IPS-20b (cell line): ENCODE measurements at regions not wholly inside any gene's neighbourhood (a gene's known extent, or its start where the extent isn't known, plus 50 kb on each side); places are given as distances from the start of the nearest gene placed in this dataset.

ENCODE experiments used
- H3K27ac ChIP-seq: one replicate; pipeline ENCODE4 v1.5.1; 2013; ENCODE audit warnings: low read length
- H3K27me3 ChIP-seq: 2 replicates; pipeline ENCODE4 v1.6.1; 2013; ENCODE audit warnings: mild to moderate bottlenecking, low read length, inconsistent platforms; ENCODE audit not compliant: insufficient read depth
- H3K36me3 ChIP-seq: 2 replicates; pipeline ENCODE4 v1.6.1; 2013; ENCODE audit warnings: low read depth, mild to moderate bottlenecking, inconsistent platforms, low read length, moderate library complexity; ENCODE audit not compliant: insufficient read depth
- H3K4me1 ChIP-seq: 2 replicates; pipeline ENCODE4 v1.6.1; 2013; ENCODE audit warnings: mild to moderate bottlenecking, control low read depth, inconsistent platforms, low read length, moderate library complexity; ENCODE audit not compliant: insufficient read depth
- H3K4me3 ChIP-seq: 2 replicates; pipeline ENCODE4 v1.5.1; 2013; ENCODE audit warnings: mild to moderate bottlenecking, low read length, inconsistent platforms
- H3K9ac ChIP-seq: 2 replicates; pipeline ENCODE4 v1.6.1; 2013; ENCODE audit warnings: low read depth, mild to moderate bottlenecking, inconsistent platforms, low read length, moderate library complexity
- H3K9me3 ChIP-seq: 2 replicates; pipeline ENCODE4 v1.6.1; 2013; ENCODE audit warnings: mild to moderate bottlenecking, low read depth, low read length, inconsistent platforms; ENCODE audit not compliant: insufficient read depth

DNA sequence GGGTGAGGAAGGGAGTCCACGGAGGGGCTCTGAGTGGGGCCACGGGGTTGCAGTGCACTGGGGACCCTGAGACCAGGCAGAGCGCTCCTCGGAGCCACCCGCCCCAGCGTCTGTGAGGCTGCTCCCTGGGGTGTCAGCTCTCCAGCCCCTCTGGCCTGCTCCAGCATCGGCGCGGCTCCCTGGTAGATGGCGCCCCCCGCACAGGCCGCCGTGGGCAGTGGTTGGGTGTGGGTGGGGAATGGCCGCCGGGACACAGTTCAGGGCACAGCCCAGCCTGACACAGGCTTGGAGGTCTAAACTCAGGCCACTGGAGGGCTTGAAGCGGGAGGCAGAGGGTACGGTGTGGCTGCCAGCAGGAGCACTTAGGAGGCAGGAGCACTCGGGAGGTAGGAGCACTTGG lies 222.6 kb upstream of the PPP2R2D start:
- Histone ChIP-seq H3K9ac (peak overlapping the region; percentile 62; the same call in 1 of the 2 replicates), H3K4me1 (peaks cover 13% of the 10 kb centered on the region), H3K36me3 (no peaks in the 10 kb centered on the region), H3K27ac (no peak overlapping the region), H3K27me3 (peaks cover 27% of the 10 kb centered on the region), H3K4me3 (no peak overlapping the region), H3K9me3 (no peaks in the 10 kb centered on the region)

DNA sequence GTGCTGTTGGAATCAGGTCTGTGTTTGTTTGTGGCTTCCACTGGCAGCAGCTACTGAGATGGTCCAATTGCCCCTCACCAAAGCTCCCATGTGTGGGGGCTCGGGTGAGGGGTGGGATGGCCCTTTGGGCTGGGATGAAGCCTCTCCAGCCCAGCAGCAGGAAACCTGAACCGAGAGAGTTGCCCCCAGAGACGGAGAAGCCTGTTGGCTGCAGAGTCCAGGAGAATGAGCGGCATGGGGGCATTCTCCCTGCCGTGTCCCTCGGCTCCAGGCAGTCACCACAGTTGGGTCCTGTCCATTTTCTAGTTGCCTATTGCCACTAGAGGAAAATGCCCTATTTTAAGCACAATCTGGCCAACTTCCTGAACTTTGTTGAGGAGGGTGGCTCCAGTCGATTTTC lies 222.2 kb upstream of the PPP2R2D start:
- Histone ChIP-seq H3K4me3 (no peak overlapping the region), H3K9me3 (no peaks in the 10 kb centered on the region), H3K27me3 (peaks cover 27% of the 10 kb centered on the region), H3K9ac (no peak overlapping the region), H3K36me3 (no peaks in the 10 kb centered on the region), H3K4me1 (peaks cover 13% of the 10 kb centered on the region), H3K27ac (no peak overlapping the region)

DNA sequence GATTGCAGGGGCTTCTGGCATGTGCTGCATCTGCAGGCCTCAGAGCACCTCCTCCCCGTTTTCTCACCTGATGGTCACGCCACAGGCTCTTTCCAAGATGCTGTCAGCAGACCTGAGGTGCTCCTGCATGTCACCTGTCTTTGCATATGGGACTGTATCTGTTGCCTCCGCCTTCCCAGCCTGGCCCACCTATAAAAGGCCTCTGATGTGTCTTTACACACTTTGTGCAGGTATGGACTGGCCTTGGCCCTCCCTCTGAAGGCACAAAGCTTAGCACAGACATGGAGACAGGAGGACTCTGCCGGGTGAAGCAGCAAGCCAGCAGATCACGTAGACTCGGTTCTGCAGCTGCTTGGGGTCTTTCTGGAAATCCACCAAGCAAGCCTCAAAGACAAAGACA lies 220.9 kb upstream of the PPP2R2D start:
- no peaks in the 10 kb centered on the region for H3K9me3 ChIP-seq

DNA sequence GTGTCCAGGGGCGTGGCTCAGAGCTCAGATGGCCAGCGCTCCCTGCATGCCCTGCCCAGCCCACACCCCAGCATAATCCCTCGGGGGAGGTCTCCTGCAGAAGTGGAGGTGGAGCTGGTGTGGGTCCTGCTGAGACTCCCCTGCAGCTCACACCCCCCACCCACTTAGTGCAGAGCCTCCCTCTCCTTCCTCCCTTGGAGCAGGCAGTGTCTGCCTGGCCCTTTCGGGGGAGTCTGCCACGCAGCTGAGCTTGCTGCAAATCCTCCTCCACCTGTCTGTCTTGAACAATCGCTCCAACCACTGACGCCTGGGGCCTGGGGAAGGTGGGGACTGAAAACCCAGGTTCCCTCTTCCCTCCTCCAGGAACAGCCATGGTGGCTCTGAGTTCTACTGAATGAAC lies 219.7 kb upstream of the PPP2R2D start:
- Histone ChIP-seq H3K36me3 (no peaks in the 10 kb centered on the region), H3K27ac (no peak overlapping the region), H3K9ac (no peak overlapping the region), H3K27me3 (peaks cover 15% of the 10 kb centered on the region; the same call in 1 of the 2 replicates), H3K4me1 (peaks cover 11% of the 10 kb centered on the region), H3K9me3 (no peaks in the 10 kb centered on the region), H3K4me3 (no peak overlapping the region)

More for the DNA sequence above, 220.9 kb upstream of the PPP2R2D start:
- peaks cover 26% of the 10 kb centered on the region for H3K27me3 ChIP-seq
- H3K27ac ChIP-seq, result no peak overlapping the region
- no peaks in the 10 kb centered on the region for H3K36me3 ChIP-seq
- H3K9ac ChIP-seq, result no peak overlapping the region
- H3K4me3 ChIP-seq, result no peak overlapping the region
- peaks cover 13% of the 10 kb centered on the region for H3K4me1 ChIP-seq

DNA sequence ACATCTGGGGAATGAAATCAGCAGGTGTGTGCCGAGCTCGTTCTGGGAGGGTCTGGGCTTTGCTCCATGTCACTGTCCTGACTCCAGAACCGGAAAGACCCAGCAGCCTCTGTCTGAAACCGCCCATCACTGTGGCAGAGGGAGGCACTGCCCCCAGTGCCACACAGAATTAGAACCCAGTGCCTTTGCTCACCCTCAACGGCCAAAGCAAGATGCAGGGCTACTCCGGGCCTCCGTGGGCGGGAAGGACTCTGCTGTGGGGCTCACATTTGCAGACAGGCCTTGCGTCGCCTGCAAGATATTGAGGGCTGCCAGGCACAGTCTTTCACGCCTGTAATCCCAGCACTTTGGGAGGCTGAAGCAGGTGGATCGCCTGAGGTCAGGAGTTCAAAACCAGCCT lies 219.2 kb upstream of the PPP2R2D start:
- H3K27me3 ChIP-seq, result peaks cover 11% of the 10 kb centered on the region; the same call in 1 of the 2 replicates
- peaks cover 9% of the 10 kb centered on the region; the same call in 1 of the 2 replicates for H3K4me1 ChIP-seq

DNA sequence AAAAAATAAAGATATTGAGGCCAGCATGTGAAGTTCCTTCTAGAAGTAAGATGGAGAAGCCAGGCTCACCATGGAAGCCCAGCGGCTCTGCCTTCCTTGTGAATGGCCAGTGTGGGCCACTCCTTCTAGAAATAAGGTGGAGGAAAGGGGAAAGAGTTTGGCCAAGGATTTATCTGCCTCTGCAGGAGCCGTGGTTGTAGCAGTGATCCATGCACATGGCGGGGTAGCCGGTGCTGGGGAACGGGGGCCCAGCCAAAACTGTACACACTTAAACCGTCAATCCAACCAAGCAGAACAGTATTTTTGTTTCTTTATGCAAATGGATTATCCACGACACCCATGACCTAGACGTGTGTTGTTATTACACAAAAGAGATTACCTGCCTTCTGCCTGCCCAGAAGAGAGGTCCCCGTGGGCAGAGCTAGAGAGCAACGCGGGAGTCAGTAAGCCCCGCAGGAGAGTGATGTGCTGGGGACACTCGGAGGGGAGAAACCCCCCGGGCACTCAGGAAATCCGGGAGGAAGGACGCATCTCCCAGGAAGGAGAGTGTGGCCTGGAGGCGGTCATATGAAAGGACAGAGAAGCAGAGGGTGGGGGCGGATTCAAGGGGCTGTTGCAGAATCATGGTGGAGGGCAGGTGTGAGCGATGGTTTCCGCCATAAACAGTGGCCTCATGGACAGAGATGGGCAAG lies 218.4 kb upstream of the PPP2R2D start:
- Histone ChIP-seq H3K9ac (no peak overlapping the region), H3K36me3 (no peaks in the 10 kb centered on the region), H3K27ac (no peak overlapping the region)

More for the DNA sequence above, 219.2 kb upstream of the PPP2R2D start:
- Histone ChIP-seq H3K9ac (no peak overlapping the region), H3K36me3 (no peaks in the 10 kb centered on the region), H3K9me3 (no peaks in the 10 kb centered on the region), H3K27ac (no peak overlapping the region), H3K4me3 (no peak overlapping the region)

DNA sequence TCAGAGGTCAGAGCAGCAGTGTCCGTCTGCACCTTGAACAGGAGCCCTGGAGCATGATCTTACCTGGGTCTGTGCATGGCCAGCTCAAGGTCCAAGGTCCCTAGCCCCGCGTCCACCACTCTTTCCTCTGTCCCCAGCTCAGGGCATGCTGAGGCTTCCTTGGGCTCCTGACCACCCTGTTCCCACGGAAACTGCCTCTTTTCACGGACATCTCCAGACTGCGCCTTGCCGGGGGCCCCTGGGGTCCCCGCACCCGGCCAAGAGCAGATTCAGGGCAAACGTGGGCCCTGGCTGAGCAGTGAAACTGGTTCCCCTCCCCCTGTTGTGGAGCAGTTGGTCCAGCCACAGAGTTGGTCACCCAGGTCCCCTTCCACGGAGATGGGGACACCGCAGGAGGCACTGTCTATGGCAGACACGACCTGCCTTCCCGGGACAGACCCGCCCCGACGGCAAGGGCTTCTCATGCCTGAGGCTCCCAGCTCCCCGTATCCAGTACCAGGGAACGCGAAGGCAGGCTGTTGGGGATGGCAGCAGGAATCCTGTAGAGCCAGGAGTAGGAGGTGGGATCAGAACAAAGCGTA lies 217.4 kb upstream of the PPP2R2D start:
- Histone ChIP-seq H3K27me3 (peaks cover 11% of the 10 kb centered on the region; the same call in 1 of the 2 replicates), H3K4me1 (peaks cover 13% of the 10 kb centered on the region; the same call in 1 of the 2 replicates), H3K9me3 (no peaks in the 10 kb centered on the region), H3K27ac (no peak overlapping the region), H3K36me3 (no peaks in the 10 kb centered on the region), H3K9ac (no peak overlapping the region), H3K4me3 (no peak overlapping the region)

More for the DNA sequence above, 218.4 kb upstream of the PPP2R2D start:
- peaks cover 11% of the 10 kb centered on the region; the same call in 1 of the 2 replicates for H3K27me3 ChIP-seq
- peaks cover 16% of the 10 kb centered on the region; the same call in 1 of the 2 replicates for H3K4me1 ChIP-seq
- no peaks in the 10 kb centered on the region for H3K9me3 ChIP-seq
- no peak overlapping the region for H3K4me3 ChIP-seq

DNA sequence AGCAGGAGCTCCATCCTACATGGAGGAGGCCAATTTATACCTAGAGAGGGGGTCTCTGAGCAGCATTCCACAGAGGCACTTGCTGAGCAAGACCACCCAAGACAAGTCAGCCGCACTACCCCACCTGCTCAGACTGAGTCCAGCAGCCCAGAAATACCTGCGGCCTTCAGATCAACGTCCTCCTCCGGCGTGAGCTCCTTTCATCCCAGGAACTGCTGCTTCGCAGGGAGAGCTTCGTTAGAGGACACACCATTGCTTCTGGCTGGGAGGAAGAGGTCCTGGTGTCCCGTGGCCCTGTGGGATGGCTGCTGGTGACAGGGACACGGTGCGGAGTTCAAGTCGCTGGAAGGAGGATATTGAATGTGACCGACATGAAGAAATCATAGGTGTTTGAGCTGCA lies 216.9 kb upstream of the PPP2R2D start:
- Histone ChIP-seq H3K27ac (no peak overlapping the region), H3K4me3 (no peak overlapping the region), H3K4me1 (peaks cover 13% of the 10 kb centered on the region; the same call in 1 of the 2 replicates), H3K27me3 (peaks cover 11% of the 10 kb centered on the region; the same call in 1 of the 2 replicates), H3K9ac (no peak overlapping the region), H3K36me3 (no peaks in the 10 kb centered on the region), H3K9me3 (no peaks in the 10 kb centered on the region)

DNA sequence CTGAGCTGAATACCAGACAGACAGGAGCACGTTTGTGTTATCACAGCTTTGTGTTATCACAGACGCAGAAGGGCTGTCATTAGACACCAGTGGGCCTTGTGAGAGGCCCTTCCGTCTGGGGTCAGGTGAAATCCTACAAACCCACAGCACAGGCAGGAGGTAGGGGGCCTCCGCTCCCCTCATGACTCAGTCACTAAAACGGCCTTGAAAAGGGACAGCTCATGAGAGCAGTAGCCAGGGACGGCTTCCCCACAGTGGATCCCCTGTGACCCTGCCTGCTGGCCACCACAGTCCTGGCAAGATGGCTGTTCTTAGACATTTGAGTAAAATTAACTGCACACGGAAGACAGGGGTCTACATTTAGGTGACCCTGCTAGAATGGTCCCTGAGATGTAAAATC lies 215.8 kb upstream of the PPP2R2D start:
- Histone ChIP-seq H3K4me3 (no peak overlapping the region), H3K27ac (no peak overlapping the region), H3K27me3 (peaks cover 3% of the 10 kb centered on the region; the same call in 1 of the 2 replicates), H3K4me1 (peaks cover 13% of the 10 kb centered on the region; the same call in 1 of the 2 replicates), H3K9ac (no peak overlapping the region), H3K36me3 (no peaks in the 10 kb centered on the region), H3K9me3 (no peaks in the 10 kb centered on the region)

DNA sequence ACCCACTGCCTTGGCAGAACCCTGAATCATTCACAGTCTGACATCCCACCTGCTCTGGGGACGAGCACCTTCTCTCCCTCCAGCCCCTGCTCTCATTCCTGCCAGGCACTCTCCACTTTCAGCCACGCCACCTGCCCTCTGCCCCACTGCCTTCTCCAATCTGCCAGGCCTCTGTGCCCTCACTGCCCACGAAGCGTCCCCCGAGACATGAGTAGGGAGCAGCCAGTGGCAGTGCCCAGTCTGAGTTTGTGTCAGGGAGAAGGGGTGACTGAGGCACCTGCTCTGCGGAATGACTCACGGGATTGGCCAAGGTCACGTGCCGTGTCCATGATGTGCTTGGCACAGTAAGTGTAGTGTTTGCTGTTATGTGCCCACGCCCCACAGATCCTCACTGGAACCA lies 215.2 kb upstream of the PPP2R2D start:
- no peaks in the 10 kb centered on the region for H3K9me3 ChIP-seq
- no peaks in the 10 kb centered on the region for H3K27me3 ChIP-seq
- H3K9ac ChIP-seq, result no peak overlapping the region
- H3K36me3 ChIP-seq, result no peaks in the 10 kb centered on the region
- no peak overlapping the region for H3K27ac ChIP-seq
- peaks cover 13% of the 10 kb centered on the region; the same call in 1 of the 2 replicates for H3K4me1 ChIP-seq
- no peak overlapping the region for H3K4me3 ChIP-seq

DNA sequence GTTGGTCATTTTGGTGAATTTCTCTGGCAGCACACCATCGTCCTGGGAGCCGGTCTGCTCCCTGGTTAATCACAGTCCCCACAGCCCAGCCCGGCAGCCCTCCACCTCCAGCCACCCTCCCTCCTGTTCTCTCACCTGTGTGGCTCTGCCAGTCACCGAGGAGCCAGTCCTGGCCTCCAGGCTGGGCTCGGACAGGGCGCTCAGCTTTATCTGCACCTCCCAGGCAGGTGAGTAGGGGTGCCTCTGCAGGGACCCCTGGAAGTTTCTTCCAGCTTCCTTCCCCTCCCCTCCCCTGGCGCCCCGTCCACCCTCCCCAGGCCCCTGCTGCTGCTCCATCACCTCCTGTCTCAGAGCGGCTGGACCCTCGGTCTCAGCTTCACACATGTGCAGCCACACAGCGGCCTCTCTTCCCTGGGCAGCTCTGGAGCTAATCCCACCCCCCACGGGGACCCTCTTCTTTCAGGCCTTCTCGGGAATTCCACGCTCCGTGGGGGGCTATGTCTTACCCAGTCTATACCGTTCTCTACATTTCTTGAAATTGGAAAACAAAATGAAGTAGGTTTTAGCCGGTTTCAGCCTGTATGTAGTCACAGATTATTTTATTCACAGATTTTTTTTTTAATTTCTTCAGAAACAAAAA lies 213.9 kb upstream of the PPP2R2D start:
- Histone ChIP-seq H3K4me3 (no peak overlapping the region), H3K9me3 (no peaks in the 10 kb centered on the region), H3K9ac (no peak overlapping the region), H3K4me1 (peaks cover 13% of the 10 kb centered on the region; the same call in 1 of the 2 replicates), H3K27me3 (no peaks in the 10 kb centered on the region), H3K36me3 (no peaks in the 10 kb centered on the region), H3K27ac (no peak overlapping the region)
